GM19025 (cell line): ENCODE measurements at regions not wholly inside any gene's neighbourhood (a gene's known extent, or its start where the extent isn't known, plus 50 kb on each side); places are given as distances from the start of the nearest gene placed in this dataset.
"Not testable (repeated sequence)": the region's sequence is repeated elsewhere in the genome, so short reads cannot be mapped to it uniquely, and the experiment has no call there.

Source experiments
- ATAC-seq: cut with Tn5 transposase; IDR thresholded peaks from one replicate; pipeline ENCODE4 v1.9.1; 2021; ENCODE audit warnings: mild to moderate bottlenecking, low read depth, moderate library complexity; ENCODE audit not compliant: unreplicated experiment

- ATAC-seq, result no peak
These were observed 303.6 kb upstream of the LRRN1 start for GRCh38 chr3:3495611-3496010.

GRCh38 chr3:3476669-3477068 lies 297.2 kb upstream of the CRBN start:
- ATAC-seq, result no peak

GRCh38 chr3:3468596-3468995 lies 289.1 kb upstream of the CRBN start:
- no peak for ATAC-seq

- ATAC-seq, result no peak
These were observed 284.6 kb upstream of the CRBN start for GRCh38 chr3:3464131-3464530.

- ATAC-seq, result no peak
These were observed 281.8 kb upstream of the CRBN start for GRCh38 chr3:3461317-3461716.

- no peak for ATAC-seq
These were observed 269.0 kb upstream of the CRBN start for GRCh38 chr3:3448468-3448867.

- ATAC-seq, result no peak
These were observed 268.1 kb upstream of the CRBN start for GRCh38 chr3:3447641-3448040.

- ATAC-seq, result no peak
These were observed 266.8 kb upstream of the CRBN start for GRCh38 chr3:3446251-3446650.

GRCh38 chr3:3443482-3443881 lies 264.0 kb upstream of the CRBN start:
- ATAC-seq, result no peak

- ATAC-seq, result no peak
These were observed 254.2 kb upstream of the CRBN start for GRCh38 chr3:3433711-3434110.

- ATAC-seq, result no peak
These were observed 250.3 kb upstream of the CRBN start for GRCh38 chr3:3429841-3430240.

GRCh38 chr3:3407707-3408106 lies 228.2 kb upstream of the CRBN start:
- ATAC-seq, result not testable (repeated sequence)

- ATAC-seq, result no peak
These were observed 225.6 kb upstream of the CRBN start for GRCh38 chr3:3405131-3405530.

GRCh38 chr3:3403700-3404099 lies 224.2 kb upstream of the CRBN start:
- no peak for ATAC-seq

- no peak for ATAC-seq
These were observed 213.5 kb upstream of the CRBN start for GRCh38 chr3:3392946-3393345.

GRCh38 chr3:3383461-3383860 lies 204.0 kb upstream of the CRBN start:
- ATAC-seq, result no peak

- ATAC-seq, result no peak
These were observed 192.8 kb upstream of the CRBN start for GRCh38 chr3:3372210-3372777.

GRCh38 chr3:3368306-3368705 lies 188.8 kb upstream of the CRBN start:
- no peak for ATAC-seq

- no peak for ATAC-seq
These were observed 186.9 kb upstream of the CRBN start for GRCh38 chr3:3366386-3366785.

GRCh38 chr3:3365716-3366115 lies 186.2 kb upstream of the CRBN start:
- no peak for ATAC-seq

GRCh38 chr3:3356846-3357245 lies 177.4 kb upstream of the CRBN start:
- no peak for ATAC-seq

GRCh38 chr3:3355442-3355841 lies 176.0 kb upstream of the CRBN start:
- ATAC-seq, result no peak

- peak; percentile 61 for ATAC-seq
These were observed 173.7 kb upstream of the CRBN start for GRCh38 chr3:3353153-3353552.
